ENCODE measurements at regions not wholly inside any gene's neighbourhood (a gene's known extent, or its start where the extent isn't known, plus 50 kb on each side); places are given as distances from the start of the nearest gene placed in this dataset.

DNA sequence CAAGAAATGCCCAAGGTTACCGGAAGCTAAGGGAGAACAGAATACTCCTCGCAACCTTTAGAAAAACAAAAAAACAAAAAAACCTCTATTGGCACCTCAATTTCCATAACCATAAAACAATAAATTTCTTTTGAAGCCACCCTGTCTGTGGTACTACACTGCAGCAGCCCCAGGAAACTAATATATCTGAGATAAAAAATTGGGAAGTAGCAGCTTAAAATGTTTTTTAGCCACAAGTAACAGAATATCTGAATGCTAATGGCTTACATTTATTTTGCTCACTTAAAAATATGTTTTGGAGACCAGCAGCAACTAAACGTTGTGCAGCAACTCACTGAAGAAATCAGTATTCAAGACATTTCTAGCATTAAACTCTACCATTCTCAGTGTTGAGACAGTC lies 969.6 kb downstream of the DNAH5 start:
- TF ChIP-seq, protein P1, sequence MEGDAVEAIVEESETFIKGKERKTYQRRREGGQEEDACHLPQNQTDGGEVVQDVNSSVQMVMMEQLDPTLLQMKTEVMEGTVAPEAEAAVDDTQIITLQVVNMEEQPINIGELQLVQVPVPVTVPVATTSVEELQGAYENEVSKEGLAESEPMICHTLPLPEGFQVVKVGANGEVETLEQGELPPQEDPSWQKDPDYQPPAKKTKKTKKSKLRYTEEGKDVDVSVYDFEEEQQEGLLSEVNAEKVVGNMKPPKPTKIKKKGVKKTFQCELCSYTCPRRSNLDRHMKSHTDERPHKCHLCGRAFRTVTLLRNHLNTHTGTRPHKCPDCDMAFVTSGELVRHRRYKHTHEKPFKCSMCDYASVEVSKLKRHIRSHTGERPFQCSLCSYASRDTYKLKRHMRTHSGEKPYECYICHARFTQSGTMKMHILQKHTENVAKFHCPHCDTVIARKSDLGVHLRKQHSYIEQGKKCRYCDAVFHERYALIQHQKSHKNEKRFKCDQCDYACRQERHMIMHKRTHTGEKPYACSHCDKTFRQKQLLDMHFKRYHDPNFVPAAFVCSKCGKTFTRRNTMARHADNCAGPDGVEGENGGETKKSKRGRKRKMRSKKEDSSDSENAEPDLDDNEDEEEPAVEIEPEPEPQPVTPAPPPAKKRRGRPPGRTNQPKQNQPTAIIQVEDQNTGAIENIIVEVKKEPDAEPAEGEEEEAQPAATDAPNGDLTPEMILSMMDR (conservative IDR thresholded peaks at IDR 0.05; ENCODE audit: low read length): no peak
- TF ChIP-seq EZH2phosphoT487 (IDR thresholded peaks at IDR 0.05; ENCODE audit: borderline replicate concordance, low read depth, low read length): no peak
